ENCODE measurements at regions not wholly inside any gene's neighbourhood (a gene's known extent, or its start where the extent isn't known, plus 50 kb on each side); places are given as distances from the start of the nearest gene placed in this dataset.
"Not testable (repeated sequence)": the region's sequence is repeated elsewhere in the genome, so short reads cannot be mapped to it uniquely, and the experiment has no call there.

- POLR2A ChIA-PET = no interaction called here
These were observed 218.7 kb upstream of the HS3ST1 start for GRCh38 chr4:11647433-11647832.

DNA sequence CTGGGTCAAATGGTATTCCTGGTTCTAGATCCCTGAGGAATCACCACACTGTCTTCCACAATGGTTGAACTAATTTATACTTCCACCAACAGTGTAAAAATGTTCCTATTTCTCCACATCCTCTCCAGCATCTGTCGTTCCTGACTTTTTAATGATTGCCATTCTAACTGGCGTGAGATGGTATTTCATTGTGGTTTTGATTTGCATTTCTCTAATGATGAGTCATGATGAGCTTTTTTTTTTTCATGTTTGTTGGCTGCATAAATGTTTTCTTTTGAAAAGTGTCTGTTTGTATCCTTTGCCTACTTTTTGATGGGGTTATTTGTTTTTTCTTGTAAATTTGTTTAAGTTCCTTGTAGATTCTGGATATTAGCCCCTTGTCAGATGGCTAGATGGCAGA is 214.4 kb upstream of the HS3ST1 start:
- CTCF ChIA-PET, POLR2A ChIA-PET: not testable (repeated sequence)

More at GRCh38 chr4:11647433-11647832, 218.7 kb upstream of the HS3ST1 start:
- CTCF ChIA-PET = interaction anchor here (0.6 to 0.7 kb wide), 2 partner anchors 13 to 432 kb away, joined by 3 read pairs; no protein-coding TSS in a partner anchor

DNA sequence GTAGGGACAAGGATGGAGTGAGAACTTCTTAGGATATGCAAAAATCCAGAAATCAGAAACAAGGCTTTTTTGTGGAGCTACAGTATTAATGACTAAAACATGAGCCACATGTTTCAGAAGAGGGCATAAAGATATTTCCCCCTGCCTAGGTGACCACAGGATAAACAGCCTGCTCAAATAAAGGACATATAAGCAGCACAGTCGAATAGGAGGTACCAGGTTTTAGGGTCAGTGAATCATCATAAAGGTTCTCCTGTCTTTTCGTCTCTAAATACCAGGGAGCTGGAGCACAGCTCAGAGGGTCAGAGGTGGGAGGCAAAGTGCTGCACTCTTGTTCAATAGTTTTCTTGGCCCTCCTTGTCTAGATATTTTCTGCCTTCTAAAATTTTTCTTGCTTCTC is 211.9 kb upstream of the HS3ST1 start:
- ChIA-PET POLR2A (no interaction called here), CTCF (no interaction called here)

- POLR2A ChIA-PET = no interaction called here
- CTCF ChIA-PET = no interaction called here
These were observed 207.9 kb upstream of the HS3ST1 start for GRCh38 chr4:11636551-11636950.

DNA sequence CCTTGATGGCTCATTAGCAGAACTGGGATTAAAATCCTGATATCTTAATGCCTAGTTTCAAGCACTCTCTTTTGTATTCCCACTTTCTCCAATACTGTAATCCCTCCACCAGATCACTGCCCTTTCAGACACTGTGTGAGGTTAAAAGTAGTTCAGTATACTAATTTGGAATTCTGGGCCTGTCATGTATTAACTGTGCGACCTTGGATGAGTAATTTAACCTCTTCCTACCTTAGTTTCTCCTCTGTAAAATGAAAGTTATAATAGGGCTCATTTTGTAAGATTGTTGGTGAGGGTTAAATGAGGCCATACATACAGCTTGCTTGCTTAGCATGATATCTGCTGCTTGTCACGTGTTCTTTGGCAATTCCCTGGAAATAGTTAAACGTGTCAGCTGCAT is 207.3 kb upstream of the HS3ST1 start:
- POLR2A ChIA-PET = no interaction called here
- CTCF ChIA-PET = no interaction called here

DNA sequence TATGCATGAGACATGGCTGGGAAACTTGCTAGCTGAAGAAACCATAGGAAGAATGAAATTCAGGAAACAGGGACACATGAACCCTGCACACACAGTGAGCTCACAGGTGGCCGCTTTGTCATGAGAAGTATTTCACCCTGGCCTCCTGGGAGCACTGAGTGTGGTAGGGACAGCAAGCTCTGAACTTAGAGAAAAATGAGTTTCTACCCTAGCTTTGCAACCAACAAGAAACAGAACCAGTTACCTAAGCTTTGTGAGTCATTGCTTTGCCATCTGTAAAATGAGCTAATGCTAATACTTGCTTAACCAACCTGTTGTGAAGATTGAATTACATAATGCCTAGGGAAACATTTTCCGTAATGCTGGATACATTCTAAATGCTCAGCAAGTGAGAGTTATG is 206.6 kb upstream of the HS3ST1 start:
- ChIA-PET POLR2A (no interaction called here), CTCF (no interaction called here)

GRCh38 chr4:11634283-11634682 is 205.6 kb upstream of the HS3ST1 start:
- CTCF ChIA-PET = no interaction called here
- POLR2A ChIA-PET = no interaction called here

- CTCF ChIA-PET = no interaction called here
- POLR2A ChIA-PET = no interaction called here
These were observed 204.7 kb upstream of the HS3ST1 start for GRCh38 chr4:11633430-11633829.

GRCh38 chr4:11632483-11632882 is 203.8 kb upstream of the HS3ST1 start:
- ChIA-PET POLR2A (no interaction called here), CTCF (interaction anchor here (0.7 kb wide), 1 partner anchor 223 kb away, joined by 3 read pairs; no protein-coding TSS in a partner anchor)

- ChIA-PET CTCF (no interaction called here), POLR2A (no interaction called here)
These were observed 203.3 kb upstream of the HS3ST1 start for GRCh38 chr4:11632025-11632424.

DNA sequence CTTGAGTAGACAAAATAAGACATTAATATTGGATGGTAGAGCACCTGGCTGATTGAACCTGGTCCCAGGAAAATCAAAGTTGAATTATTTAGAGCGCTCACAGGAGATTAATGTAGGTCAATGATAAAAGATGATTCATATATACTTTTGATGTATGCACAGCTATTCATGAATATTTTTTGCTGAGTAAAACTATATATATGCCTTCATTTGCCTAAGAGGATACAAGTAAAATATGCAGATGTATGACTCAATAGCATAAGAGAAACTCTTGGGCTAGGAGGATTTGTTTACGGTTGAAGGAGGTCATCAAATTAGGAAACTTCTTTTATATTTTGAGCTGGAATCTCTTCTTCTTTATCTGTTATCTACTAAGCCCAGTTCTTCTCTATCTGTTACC is 202.7 kb upstream of the HS3ST1 start:
- ChIA-PET POLR2A (no interaction called here), CTCF (no interaction called here)

DNA sequence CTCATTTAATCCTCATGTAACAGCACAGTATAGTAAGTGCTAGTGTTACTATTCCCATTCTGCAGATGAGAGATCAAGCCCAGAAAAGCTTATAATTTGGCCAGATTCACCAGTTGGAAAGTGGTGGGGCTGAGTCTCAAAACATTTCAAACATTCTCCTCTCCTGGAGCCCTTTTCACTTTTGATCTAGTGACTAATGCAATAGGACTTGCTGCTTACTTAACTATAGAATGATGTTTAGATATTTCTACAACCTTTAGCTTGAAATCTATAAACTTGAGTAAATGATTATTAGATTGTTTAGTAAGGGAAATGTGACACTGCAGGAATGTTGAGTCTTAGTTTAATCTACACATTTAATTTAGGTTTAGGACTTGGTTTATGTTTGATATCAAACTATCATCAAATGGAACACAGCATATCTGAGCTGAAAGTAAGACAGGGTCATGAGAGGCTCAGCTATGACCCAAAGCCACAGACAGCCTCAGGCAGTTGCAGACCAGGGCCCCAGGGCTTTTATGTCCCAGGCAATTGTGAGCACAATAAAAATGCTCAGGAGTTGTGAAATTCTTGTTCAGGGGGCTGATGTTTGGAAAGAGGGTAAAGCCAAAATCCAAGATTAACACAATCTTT is 199.5 kb upstream of the HS3ST1 start:
- CTCF ChIA-PET = no interaction called here
- POLR2A ChIA-PET = no interaction called here

DNA sequence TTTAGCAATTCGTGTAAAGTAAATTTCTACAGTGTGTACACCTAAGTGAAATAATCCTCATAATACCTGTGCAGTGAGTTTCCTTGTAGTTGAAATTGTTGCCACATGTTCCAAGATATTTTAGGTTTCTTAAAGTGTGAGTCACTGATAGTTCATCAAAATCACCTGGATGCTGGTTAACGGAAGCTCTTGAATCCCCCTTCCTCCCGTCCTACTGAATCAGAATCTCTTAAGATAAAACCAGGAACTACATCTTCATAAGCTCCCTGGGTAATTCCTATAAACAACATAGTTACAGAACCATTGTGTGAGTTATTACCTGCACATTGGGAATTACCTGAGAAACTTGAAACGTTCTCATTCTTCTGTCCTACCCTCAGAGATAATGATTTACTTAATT is 197.4 kb upstream of the HS3ST1 start:
- ChIA-PET CTCF (no interaction called here), POLR2A (no interaction called here)

GRCh38 chr4:11625211-11625610 is 196.5 kb upstream of the HS3ST1 start:
- CTCF ChIA-PET = no interaction called here
- POLR2A ChIA-PET = no interaction called here

DNA sequence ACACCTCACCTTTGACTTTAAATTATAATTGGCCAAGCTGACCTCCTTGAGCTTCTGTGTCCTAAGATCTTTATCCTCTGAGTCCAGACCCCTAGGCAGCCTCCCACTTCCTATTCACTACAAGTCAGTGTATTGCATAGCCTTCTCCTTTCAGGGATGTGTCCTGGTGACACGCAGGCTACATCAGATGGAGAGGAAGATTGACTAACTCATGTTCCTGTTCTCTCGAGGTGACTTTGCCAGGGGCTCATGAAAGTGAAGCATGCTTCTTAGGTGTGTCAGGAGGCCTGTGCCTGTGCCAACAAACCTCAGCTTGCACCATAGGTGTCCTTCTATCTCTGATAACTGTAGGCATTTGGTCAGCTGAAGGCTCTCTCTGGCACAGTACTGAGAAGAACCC is 195.7 kb upstream of the HS3ST1 start:
- ChIA-PET POLR2A (no interaction called here), CTCF (no interaction called here)

DNA sequence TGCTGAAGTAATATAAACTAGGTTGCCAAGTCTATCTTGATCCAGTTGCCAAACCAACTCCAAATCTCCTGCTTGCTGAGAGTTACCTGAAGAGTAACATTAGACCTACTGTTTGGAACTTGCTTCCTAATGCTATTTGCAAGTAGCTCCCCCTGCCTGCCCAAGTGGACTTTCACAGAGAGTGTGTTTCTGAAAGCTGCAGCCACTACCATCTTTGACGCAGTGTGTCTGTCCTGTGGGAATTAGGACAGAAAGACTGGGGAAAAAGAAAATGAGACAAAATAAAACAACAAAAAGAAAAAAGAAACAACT is 195.0 kb upstream of the HS3ST1 start:
- CTCF ChIA-PET = no interaction called here
- POLR2A ChIA-PET = no interaction called here

DNA sequence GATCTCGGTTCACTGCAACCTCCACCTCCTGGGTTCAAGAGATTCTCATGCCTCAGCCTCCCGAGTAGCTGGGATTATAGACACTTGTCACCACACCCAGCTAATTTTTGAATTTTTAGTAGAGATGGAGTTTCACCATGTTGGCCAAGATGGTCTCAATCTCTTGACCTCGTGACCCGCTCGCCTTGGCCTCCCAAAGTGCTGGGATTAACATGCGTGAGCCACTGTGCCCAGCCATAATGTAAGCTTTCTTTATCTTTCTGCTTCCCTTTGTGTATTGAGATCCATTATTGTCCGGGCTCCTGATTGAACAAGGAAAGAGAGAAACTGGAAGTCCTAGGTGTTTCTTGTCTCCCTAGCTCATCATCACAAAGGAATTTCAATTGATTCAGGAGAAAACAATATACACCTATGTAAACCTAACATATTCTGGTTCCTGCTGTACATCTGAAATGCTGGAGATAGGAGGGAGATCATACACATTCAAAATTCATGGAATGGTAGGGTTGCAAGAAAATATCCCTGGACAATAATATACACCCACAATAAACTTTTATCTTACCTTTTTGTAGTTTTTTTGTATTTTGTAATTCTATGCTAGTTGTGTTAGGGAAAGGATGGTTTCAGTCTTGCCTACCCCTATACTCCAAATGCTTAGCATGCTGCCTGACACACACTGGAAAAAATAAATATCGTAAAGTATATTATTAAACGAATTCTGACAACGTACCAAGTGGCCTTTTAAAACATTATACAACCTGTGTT is 194.4 kb upstream of the HS3ST1 start:
- POLR2A ChIA-PET = no interaction called here
- CTCF ChIA-PET = no interaction called here

DNA sequence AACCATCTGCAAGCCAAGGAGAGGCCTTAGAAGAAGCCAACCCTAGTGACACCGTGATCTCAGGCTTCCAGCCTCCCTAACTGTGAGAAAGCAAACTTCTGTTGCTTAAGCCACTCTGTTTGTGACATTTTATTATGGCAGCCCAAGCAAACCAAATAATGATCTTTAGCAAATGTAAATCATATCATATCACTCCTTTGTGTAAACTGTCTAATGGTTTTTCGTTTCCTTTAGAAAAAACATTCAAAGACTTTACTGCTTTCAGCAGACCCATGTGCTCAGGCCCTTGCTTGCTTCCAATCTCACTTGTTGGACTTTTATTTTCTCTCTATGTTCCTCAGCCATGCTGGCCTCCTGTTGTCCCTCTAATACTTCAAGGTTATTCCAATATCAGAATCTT is 192.2 kb upstream of the HS3ST1 start:
- CTCF ChIA-PET = no interaction called here
- POLR2A ChIA-PET = no interaction called here

GRCh38 chr4:11618666-11619282 is 190.1 kb upstream of the HS3ST1 start:
- POLR2A ChIA-PET = no interaction called here
- CTCF ChIA-PET = no interaction called here

GRCh38 chr4:11616856-11617255 is 188.2 kb upstream of the HS3ST1 start:
- ChIA-PET POLR2A (no interaction called here), CTCF (no interaction called here)

GRCh38 chr4:11615601-11616000 is 186.9 kb upstream of the HS3ST1 start:
- ChIA-PET CTCF (no interaction called here), POLR2A (no interaction called here)

GRCh38 chr4:11614426-11614825 is 185.7 kb upstream of the HS3ST1 start:
- ChIA-PET CTCF (no interaction called here), POLR2A (no interaction called here)

Data from activated CD8-positive, alpha-beta memory T cell treated with anti-CD3 and anti-CD28 coated beads for 36 hours (primary cell).